IMR-90 (cell line): ENCODE measurements at regions not wholly inside any gene's neighbourhood (a gene's known extent, or its start where the extent isn't known, plus 50 kb on each side); places are given as distances from the start of the nearest gene placed in this dataset.

Source experiments
- ATAC-seq: fragments of 200-7000 bp; cut with Tn5 transposase; 2 replicates; pipeline ENCODE4 v1.9.1; 2020; ENCODE audit warnings: low read depth, mild to moderate bottlenecking, moderate library complexity
- BruUV-seq: library from RNA; stranded (reverse); fragments of 400-500 nt; replicated peaks from 2 replicates; lab custom pipeline; 2021; lab: Mats Ljungman, UMichigan
- CTCF ChIA-PET: fragments of 300-600 bp; formaldehyde crosslinking; extraction: SDS; loops from one replicate; lab custom pipeline; 2021; ENCODE audit warnings: antibody characterized with exemption; lab: Yijun Ruan, JAX
- POLR2A ChIA-PET: fragments of 300-600 bp; sonication (Branson Sonifier 250); formaldehyde crosslinking; loops from one replicate; lab custom pipeline; 2022; ENCODE audit warnings: antibody characterized with exemption; ENCODE audit not compliant: unreplicated experiment; lab: Charles Lee
- DNase-seq: peaks from one replicate; pipeline ENCODE4 v3.0.0; 2013
- H2AFZ ChIP-seq: replicated peaks from 2 replicates; pipeline ENCODE3; 2013; ENCODE audit warnings: low read length, mild to moderate bottlenecking; ENCODE audit not compliant: poor library complexity
- H2AK5ac ChIP-seq: 2 replicates; pipeline ENCODE4 v1.6.1; 2013; ENCODE audit warnings: low read depth, low read length, inconsistent platforms
- H2AK9ac ChIP-seq: replicated peaks from 2 replicates; pipeline ENCODE3; 2013; ENCODE audit warnings: mild to moderate bottlenecking, low read depth, low read length, moderate library complexity; ENCODE audit not compliant: poor library complexity
- H2BK120ac ChIP-seq: 2 replicates; pipeline ENCODE4 v1.6.1; 2013; ENCODE audit warnings: low read depth, low read length, inconsistent platforms
- H2BK15ac ChIP-seq: 3 replicates; pipeline ENCODE4 v1.6.1; 2013; ENCODE audit warnings: low read depth, low read length, inconsistent platforms
- H2BK20ac ChIP-seq: 2 replicates; pipeline ENCODE4 v1.6.1; 2013; ENCODE audit warnings: low read depth, mild to moderate bottlenecking, inconsistent platforms, low read length, moderate library complexity
- H2BK5ac ChIP-seq: 2 replicates; pipeline ENCODE4 v1.6.1; 2013; ENCODE audit warnings: mild to moderate bottlenecking, low read depth, low read length, inconsistent platforms; ENCODE audit not compliant: poor library complexity, severe bottlenecking
- H3K14ac ChIP-seq: replicated peaks from 2 replicates; pipeline ENCODE4 v1.6.1; 2013; ENCODE audit warnings: low read depth, low read length, inconsistent platforms
- H3K18ac ChIP-seq: 2 replicates; pipeline ENCODE4 v1.6.1; 2013; ENCODE audit warnings: low read depth, low read length, control low read depth
- H3K23ac ChIP-seq: 2 replicates; pipeline ENCODE4 v1.6.1; 2013; ENCODE audit warnings: low read depth, low read length, inconsistent platforms
- H3K27ac ChIP-seq: 2 replicates; pipeline ENCODE4 v1.5.1; 2013; ENCODE audit warnings: mild to moderate bottlenecking, control low read depth, low read length; ENCODE audit not compliant: insufficient read depth
- H3K27me3 ChIP-seq: 2 replicates; pipeline ENCODE4 v1.6.1; 2013; ENCODE audit warnings: low read length; ENCODE audit not compliant: control insufficient read depth, insufficient read depth
- H3K36me3 ChIP-seq: 2 replicates; pipeline ENCODE4 v1.6.1; 2013; ENCODE audit warnings: low read length, mixed read lengths; ENCODE audit not compliant: control insufficient read depth, insufficient read depth
- H3K4ac ChIP-seq: 2 replicates; pipeline ENCODE4 v1.6.1; 2013; ENCODE audit warnings: low read depth, low read length, inconsistent platforms
- H3K4me1 ChIP-seq: 2 replicates; pipeline ENCODE4 v1.6.1; 2013; ENCODE audit warnings: low read length, mixed read lengths; ENCODE audit not compliant: control insufficient read depth, insufficient read depth
- H3K4me2 ChIP-seq: 2 replicates; pipeline ENCODE4 v1.6.1; 2013; ENCODE audit warnings: low read depth, mild to moderate bottlenecking, control low read depth, low read length, moderate library complexity
- H3K4me3 ChIP-seq: 2 replicates; pipeline ENCODE4 v1.5.1; 2013; ENCODE audit warnings: low read depth, mild to moderate bottlenecking, control low read depth, low read length, moderate library complexity; ENCODE audit not compliant: insufficient read depth
- H3K56ac ChIP-seq: 2 replicates; pipeline ENCODE4 v1.6.1; 2013; ENCODE audit warnings: low read length, inconsistent platforms; ENCODE audit not compliant: insufficient read depth; ENCODE audit errors: extremely low read depth
- H3K79me1 ChIP-seq, 2 experiments: 2 replicates each; pipeline ENCODE4 v1.6.1; 2013; ENCODE audit warnings: low read length in 2 of 2, inconsistent platforms in 1 of 2, low read depth in 1 of 2
- H3K9ac ChIP-seq: 2 replicates; pipeline ENCODE4 v1.6.1; 2013; ENCODE audit warnings: low read depth, low read length, control low read depth
- H3K9me1 ChIP-seq: 2 replicates; pipeline ENCODE4 v1.6.1; 2013; ENCODE audit warnings: low read length, inconsistent platforms; ENCODE audit not compliant: insufficient read depth
- H3K9me3 ChIP-seq: 2 replicates; pipeline ENCODE4 v1.6.1; 2013; ENCODE audit warnings: low read length; ENCODE audit not compliant: control insufficient read depth, insufficient read depth
- H4K20me1 ChIP-seq: 2 replicates; pipeline ENCODE4 v1.6.1; 2013; ENCODE audit warnings: low read length, inconsistent platforms; ENCODE audit not compliant: insufficient read depth
- H4K5ac ChIP-seq: 2 replicates; pipeline ENCODE4 v1.6.1; 2013; ENCODE audit warnings: mild to moderate bottlenecking, low read depth, low read length, control low read depth
- H4K8ac ChIP-seq, 2 experiments: 2 replicates each; pipeline ENCODE4 v1.6.1; 2013; ENCODE audit warnings: low read depth in 2 of 2, low read length in 2 of 2, control low read depth in 1 of 2, inconsistent platforms in 1 of 2
- H4K91ac ChIP-seq: 2 replicates; pipeline ENCODE4 v1.6.1; 2013; ENCODE audit warnings: low read depth, low read length, inconsistent platforms; ENCODE audit not compliant: insufficient read depth
- BHLHE40 ChIP-seq: fragments of 150-350 bp; IDR thresholded peaks from 2 replicates; pipeline ENCODE4 v1.6.1; 2016; ENCODE audit warnings: mild to moderate bottlenecking, low read depth, low read length
- CEBPB ChIP-seq: IDR thresholded peaks from 2 replicates; pipeline ENCODE4 v1.6.1; 2012; ENCODE audit warnings: low read depth, low read length, improper control_type of control experiment
- CHD1 ChIP-seq: IDR thresholded peaks from 2 replicates; pipeline ENCODE4 v1.6.1; 2012; ENCODE audit warnings: low read depth, low read length, improper control_type of control experiment
- FOS ChIP-seq: fragments of 150-350 bp; IDR thresholded peaks from 2 replicates; pipeline ENCODE4 v1.6.1; 2016; ENCODE audit warnings: low read depth, low read length
- MAFK ChIP-seq: IDR thresholded peaks from 2 replicates; pipeline ENCODE4 v1.6.1; 2012; ENCODE audit warnings: low read depth, low read length, improper control_type of control experiment
- MAZ ChIP-seq: IDR thresholded peaks from 2 replicates; pipeline ENCODE4 v1.6.1; 2012; ENCODE audit warnings: low read depth, mild to moderate bottlenecking, low read length, improper control_type of control experiment, moderate library complexity, borderline replicate concordance
- MXI1 ChIP-seq: IDR thresholded peaks from 2 replicates; pipeline ENCODE4 v1.6.1; 2012; ENCODE audit warnings: low read depth, mild to moderate bottlenecking, low read length, moderate library complexity, borderline replicate concordance
- NFE2L2 ChIP-seq: fragments of 150-350 bp; IDR thresholded peaks from 2 replicates; pipeline ENCODE4 v1.6.1; 2016; ENCODE audit warnings: low read depth, mild to moderate bottlenecking, low read length
- POLR2A ChIP-seq: IDR thresholded peaks from 2 replicates; pipeline ENCODE4 v1.6.1; 2012; ENCODE audit warnings: mild to moderate bottlenecking, low read depth, low read length
- RAD21 ChIP-seq: IDR thresholded peaks from 2 replicates; pipeline ENCODE4 v1.6.1; 2012; ENCODE audit warnings: low read length, improper control_type of control experiment
- RCOR1 ChIP-seq: IDR thresholded peaks from 2 replicates; pipeline ENCODE4 v1.6.1; 2012; ENCODE audit warnings: mild to moderate bottlenecking, low read length, improper control_type of control experiment; ENCODE audit not compliant: insufficient replicate concordance
- RFX5 ChIP-seq: IDR thresholded peaks from 2 replicates; pipeline ENCODE4 v1.8.0; 2012; ENCODE audit warnings: low read depth, mild to moderate bottlenecking, low read length, moderate library complexity
- SMC3 ChIP-seq: fragments of 150-350 bp; IDR thresholded peaks from 2 replicates; pipeline ENCODE4 v1.6.1; 2016; ENCODE audit warnings: low read depth, mild to moderate bottlenecking, antibody characterized with exemption, low read length, moderate library complexity
- WGBS, 2 experiments: methylation state at CpG; one replicate each; pipeline versions ENCODE4 v1.1.5 to v1.1.7; 2013; ENCODE audit warnings: missing lambda C conversion rate in 2 of 2; ENCODE audit not compliant: insufficient read length in 1 of 2; ENCODE audit errors: extremely low coverage in 2 of 2; 5-methylcytosine and 5-hydroxymethylcytosine counted together
- dilution Hi-C: fragments of 300-500 bp; cut with HindIII; formaldehyde crosslinking; loops from one replicate; pipeline ENCODE4 v1.14.3; 2018; ENCODE audit warnings: low sequenced_read_pairs; ENCODE audit not compliant: unreplicated experiment
- in situ Hi-C: fragments of 300-500 bp; cut with MboI; formaldehyde crosslinking; loops from 3 replicates; pipeline ENCODE4 v1.14.3; 2019; ENCODE audit warnings: low sequenced_read_pairs, inconsistent platforms, mixed read lengths
- intact Hi-C: fragments of 100-400 bp; cut with micrococcal nuclease; formaldehyde crosslinking; loops from 2 replicates; pipeline ENCODE4 v1.10.0; 2022
- TF ChIP-seq, protein P1 (sequence below): fragments of 150-350 bp; IDR thresholded peaks from 2 replicates; pipeline ENCODE4 v1.6.1; 2016; ENCODE audit warnings: low read depth, mild to moderate bottlenecking, low read length, moderate library complexity, borderline replicate concordance
- TF ChIP-seq, protein P2 (sequence below): fragments of 150-350 bp; IDR thresholded peaks from 2 replicates; pipeline ENCODE4 v1.6.1; 2017; ENCODE audit warnings: mild to moderate bottlenecking, antibody characterized with exemption, low read length, low read depth
- TF ChIP-seq, protein P3 (sequence below): conservative IDR thresholded peaks from 2 replicates; pipeline ENCODE4 v1.5.1; 2012; ENCODE audit warnings: mild to moderate bottlenecking, low read depth, low read length, improper control_type of control experiment

DNA sequence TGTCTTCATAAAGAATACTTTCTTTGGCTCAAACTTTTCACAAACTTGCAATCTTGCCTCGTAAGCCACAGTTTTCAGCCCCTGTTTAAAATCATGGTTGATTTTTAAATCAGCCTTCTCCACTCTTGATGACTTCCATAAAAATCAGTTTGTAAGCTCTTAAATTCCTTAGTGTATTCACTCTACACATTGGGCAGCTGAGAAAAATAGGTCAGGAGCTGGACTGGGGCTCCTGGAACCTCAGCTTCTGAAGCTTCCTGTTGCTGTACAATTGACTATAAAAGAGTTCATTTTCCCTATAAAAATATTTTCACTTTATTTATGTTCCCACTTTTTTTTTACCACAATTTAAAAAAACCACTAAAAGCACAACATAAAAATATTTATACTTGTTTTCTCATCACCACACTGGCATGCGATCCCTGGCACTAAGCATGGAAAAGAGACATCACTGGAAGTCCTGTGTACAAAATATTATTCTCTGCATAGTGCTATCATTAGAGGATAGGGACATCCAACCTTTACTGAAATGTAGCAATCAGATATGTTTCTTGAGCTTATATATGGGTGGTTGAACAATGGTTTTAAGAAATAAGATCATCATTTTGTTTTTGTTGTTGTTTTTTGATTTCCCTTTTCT lies 345.7 kb downstream of the FBXO8 start:
- no peak overlapping the region for H4K91ac ChIP-seq
- intact Hi-C loops, result no loop called here
- no peaks in the 10 kb centered on the region for H3K9me1 ChIP-seq
- no peak overlapping the region for H3K4me2 ChIP-seq
- no peak overlapping the region for H2AK5ac ChIP-seq
- no peak for ATAC-seq
- BruUV-seq, result no TSS peak
- no peaks in the 10 kb centered on the region for H3K36me3 ChIP-seq
- H3K9ac ChIP-seq, result no peak overlapping the region
- no peak overlapping the region for H2BK5ac ChIP-seq
- H3K4me1 ChIP-seq, result no peaks in the 10 kb centered on the region
- H3K27me3 ChIP-seq, result no peaks in the 10 kb centered on the region
- WGBS, 2 experiments, result no CpG with 5 or more reads among the region's 2 CpGs
- H3K4ac ChIP-seq, result no peak overlapping the region
- no peak overlapping the region for H2BK15ac ChIP-seq
- ChIA-PET CTCF (interaction anchor here (1.0 kb wide), 1 partner anchor 52 kb away, joined by 3 read pairs; no protein-coding TSS in a partner anchor), POLR2A (no interaction called here)
- no peak overlapping the region for H4K5ac ChIP-seq
- no peaks in the 10 kb centered on the region for H3K9me3 ChIP-seq
- H2BK120ac ChIP-seq, result no peak overlapping the region
- H3K18ac ChIP-seq, result no peak overlapping the region
- no peak overlapping the region for H2BK20ac ChIP-seq
- no peak overlapping the region for H3K4me3 ChIP-seq
- H4K8ac ChIP-seq, result no peak overlapping the region
- no peak overlapping the region for H2AFZ ChIP-seq
- dilution Hi-C loops, result no loop called here
- no peak overlapping the region for H3K27ac ChIP-seq
- in situ Hi-C loops, result no loop called here
- no peak for DNase-seq
- TF ChIP-seq RFX5 (no peak), MAZ (no peak), BHLHE40 (no peak), RAD21 (no peak), NFE2L2 (no peak), MAFK (no peak), FOS (no peak), CHD1 (no peak), MXI1 (no peak), POLR2A (no peak), SMC3 (no peak), RCOR1 (no peak), CEBPB (no peak)
- TF ChIP-seq, protein P1, sequence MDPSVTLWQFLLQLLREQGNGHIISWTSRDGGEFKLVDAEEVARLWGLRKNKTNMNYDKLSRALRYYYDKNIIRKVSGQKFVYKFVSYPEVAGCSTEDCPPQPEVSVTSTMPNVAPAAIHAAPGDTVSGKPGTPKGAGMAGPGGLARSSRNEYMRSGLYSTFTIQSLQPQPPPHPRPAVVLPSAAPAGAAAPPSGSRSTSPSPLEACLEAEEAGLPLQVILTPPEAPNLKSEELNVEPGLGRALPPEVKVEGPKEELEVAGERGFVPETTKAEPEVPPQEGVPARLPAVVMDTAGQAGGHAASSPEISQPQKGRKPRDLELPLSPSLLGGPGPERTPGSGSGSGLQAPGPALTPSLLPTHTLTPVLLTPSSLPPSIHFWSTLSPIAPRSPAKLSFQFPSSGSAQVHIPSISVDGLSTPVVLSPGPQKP, result no peak
- TF ChIP-seq, protein P2, sequence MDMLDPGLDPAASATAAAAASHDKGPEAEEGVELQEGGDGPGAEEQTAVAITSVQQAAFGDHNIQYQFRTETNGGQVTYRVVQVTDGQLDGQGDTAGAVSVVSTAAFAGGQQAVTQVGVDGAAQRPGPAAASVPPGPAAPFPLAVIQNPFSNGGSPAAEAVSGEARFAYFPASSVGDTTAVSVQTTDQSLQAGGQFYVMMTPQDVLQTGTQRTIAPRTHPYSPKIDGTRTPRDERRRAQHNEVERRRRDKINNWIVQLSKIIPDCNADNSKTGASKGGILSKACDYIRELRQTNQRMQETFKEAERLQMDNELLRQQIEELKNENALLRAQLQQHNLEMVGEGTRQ, result no peak
- TF ChIP-seq, protein P3, sequence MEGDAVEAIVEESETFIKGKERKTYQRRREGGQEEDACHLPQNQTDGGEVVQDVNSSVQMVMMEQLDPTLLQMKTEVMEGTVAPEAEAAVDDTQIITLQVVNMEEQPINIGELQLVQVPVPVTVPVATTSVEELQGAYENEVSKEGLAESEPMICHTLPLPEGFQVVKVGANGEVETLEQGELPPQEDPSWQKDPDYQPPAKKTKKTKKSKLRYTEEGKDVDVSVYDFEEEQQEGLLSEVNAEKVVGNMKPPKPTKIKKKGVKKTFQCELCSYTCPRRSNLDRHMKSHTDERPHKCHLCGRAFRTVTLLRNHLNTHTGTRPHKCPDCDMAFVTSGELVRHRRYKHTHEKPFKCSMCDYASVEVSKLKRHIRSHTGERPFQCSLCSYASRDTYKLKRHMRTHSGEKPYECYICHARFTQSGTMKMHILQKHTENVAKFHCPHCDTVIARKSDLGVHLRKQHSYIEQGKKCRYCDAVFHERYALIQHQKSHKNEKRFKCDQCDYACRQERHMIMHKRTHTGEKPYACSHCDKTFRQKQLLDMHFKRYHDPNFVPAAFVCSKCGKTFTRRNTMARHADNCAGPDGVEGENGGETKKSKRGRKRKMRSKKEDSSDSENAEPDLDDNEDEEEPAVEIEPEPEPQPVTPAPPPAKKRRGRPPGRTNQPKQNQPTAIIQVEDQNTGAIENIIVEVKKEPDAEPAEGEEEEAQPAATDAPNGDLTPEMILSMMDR, result no peak
- no peaks in the 10 kb centered on the region for H3K79me1 ChIP-seq
- no peak overlapping the region for H3K23ac ChIP-seq
- H3K56ac ChIP-seq, result no peak overlapping the region
- H3K14ac ChIP-seq, result no peak overlapping the region
- H2AK9ac ChIP-seq, result no peak overlapping the region
- H4K20me1 ChIP-seq, result no peaks in the 10 kb centered on the region
